Liver (tissue), 3 donors: ENCODE measurements at regions not wholly inside any gene's neighbourhood (a gene's known extent, or its start where the extent isn't known, plus 50 kb on each side); places are given as distances from the start of the nearest gene placed in this dataset.

ENCODE experiments used
- GABPA ChIP-seq, 2 donors: IDR thresholded peaks in 1 of 2; conservative IDR thresholded peaks in 1 of 2; 2 replicates each; pipeline ENCODE4 v1.6.1; 2016; ENCODE audit warnings: antibody characterized with exemption in 2 of 2, mild to moderate bottlenecking in 1 of 2, moderate library complexity in 1 of 2
- JUND ChIP-seq, 2 donors: IDR thresholded peaks; 2 replicates each; pipeline ENCODE4 v1.6.1; 2016; ENCODE audit warnings: antibody characterized with exemption in 2 of 2
- TF ChIP-seq, protein P1 (sequence below): fragments of 150-350 bp; IDR thresholded peaks from 2 replicates; pipeline ENCODE4 v1.5.1; 2017; ENCODE audit warnings: improper control_type of control experiment, low read depth, low read length; ENCODE audit not compliant: missing input control
- donor health status: healthy.
- donor health status: healthy.

DNA sequence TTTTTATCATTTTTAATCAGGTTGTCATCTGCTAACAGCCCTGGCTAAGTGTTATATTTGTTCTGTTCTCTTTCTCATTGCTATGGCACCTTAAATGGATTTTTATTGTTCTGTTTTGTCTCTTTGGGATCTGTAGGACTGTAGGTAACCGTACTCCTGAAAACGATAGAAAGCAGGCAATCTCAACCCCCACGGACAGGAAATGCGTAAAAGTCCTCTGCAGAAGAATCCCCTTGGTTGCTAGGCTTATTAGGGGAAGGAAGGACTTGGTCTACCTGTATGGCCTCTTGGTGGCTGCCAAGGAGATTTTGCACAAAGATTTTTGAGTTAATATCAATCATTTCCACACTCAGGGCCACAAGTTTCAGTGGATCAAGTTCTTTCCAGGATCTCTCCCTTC, 571.9 kb upstream of the ZNF385D start:
- TF ChIP-seq GABPA (IDR thresholded peaks at IDR 0.05 in 1 of 2, conservative IDR thresholded peaks at IDR 0.05 in 1 of 2) (no peak), JUND (IDR thresholded peaks at IDR 0.05) (no peak)
- TF ChIP-seq, protein P1, sequence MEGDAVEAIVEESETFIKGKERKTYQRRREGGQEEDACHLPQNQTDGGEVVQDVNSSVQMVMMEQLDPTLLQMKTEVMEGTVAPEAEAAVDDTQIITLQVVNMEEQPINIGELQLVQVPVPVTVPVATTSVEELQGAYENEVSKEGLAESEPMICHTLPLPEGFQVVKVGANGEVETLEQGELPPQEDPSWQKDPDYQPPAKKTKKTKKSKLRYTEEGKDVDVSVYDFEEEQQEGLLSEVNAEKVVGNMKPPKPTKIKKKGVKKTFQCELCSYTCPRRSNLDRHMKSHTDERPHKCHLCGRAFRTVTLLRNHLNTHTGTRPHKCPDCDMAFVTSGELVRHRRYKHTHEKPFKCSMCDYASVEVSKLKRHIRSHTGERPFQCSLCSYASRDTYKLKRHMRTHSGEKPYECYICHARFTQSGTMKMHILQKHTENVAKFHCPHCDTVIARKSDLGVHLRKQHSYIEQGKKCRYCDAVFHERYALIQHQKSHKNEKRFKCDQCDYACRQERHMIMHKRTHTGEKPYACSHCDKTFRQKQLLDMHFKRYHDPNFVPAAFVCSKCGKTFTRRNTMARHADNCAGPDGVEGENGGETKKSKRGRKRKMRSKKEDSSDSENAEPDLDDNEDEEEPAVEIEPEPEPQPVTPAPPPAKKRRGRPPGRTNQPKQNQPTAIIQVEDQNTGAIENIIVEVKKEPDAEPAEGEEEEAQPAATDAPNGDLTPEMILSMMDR: no peak
